SK-N-SH (cell line): ENCODE measurements at regions not wholly inside any gene's neighbourhood (a gene's known extent, or its start where the extent isn't known, plus 50 kb on each side); places are given as distances from the start of the nearest gene placed in this dataset.

Experiments used
- EZH2phosphoT487 ChIP-seq: fragments of 200-600 bp; sonication (generic); IDR thresholded peaks from 2 replicates; pipeline ENCODE4 v1.6.1; 2017; ENCODE audit warnings: low read depth, mixed run types, mild to moderate bottlenecking, antibody characterized with exemption, moderate library complexity, borderline replicate concordance
- NRF1 ChIP-seq: IDR thresholded peaks from 2 replicates; pipeline ENCODE4 v1.6.1; 2012; ENCODE audit warnings: low read depth, mild to moderate bottlenecking, low read length
- POLR2AphosphoS5 ChIP-seq: IDR thresholded peaks from 2 replicates; pipeline ENCODE4 v1.6.1; 2012; ENCODE audit warnings: low read depth, low read length
- SIN3A ChIP-seq: IDR thresholded peaks from 2 replicates; pipeline ENCODE4 v1.6.1; 2012; ENCODE audit warnings: low read depth, mild to moderate bottlenecking, low read length, moderate library complexity, borderline replicate concordance
- SMC3 ChIP-seq: IDR thresholded peaks from 2 replicates; pipeline ENCODE4 v1.6.1; 2012; ENCODE audit warnings: low read depth, low read length, improper control_type of control experiment
- YY1 ChIP-seq: IDR thresholded peaks from 2 replicates; pipeline ENCODE4 v1.4.0; 2012; ENCODE audit warnings: low read depth, mild to moderate bottlenecking
- TF ChIP-seq, protein P1 (sequence below): fragments of 200-600 bp; sonication (generic); IDR thresholded peaks from 2 replicates; pipeline ENCODE4 v1.6.1; 2017; ENCODE audit warnings: antibody characterized with exemption, mild to moderate bottlenecking, moderate library complexity
- TF ChIP-seq, protein P2 (sequence below): fragments of 150-350 bp; IDR thresholded peaks from 2 replicates; pipeline ENCODE4 v1.6.1; 2016; ENCODE audit warnings: mild to moderate bottlenecking, low read depth, low read length

DNA sequence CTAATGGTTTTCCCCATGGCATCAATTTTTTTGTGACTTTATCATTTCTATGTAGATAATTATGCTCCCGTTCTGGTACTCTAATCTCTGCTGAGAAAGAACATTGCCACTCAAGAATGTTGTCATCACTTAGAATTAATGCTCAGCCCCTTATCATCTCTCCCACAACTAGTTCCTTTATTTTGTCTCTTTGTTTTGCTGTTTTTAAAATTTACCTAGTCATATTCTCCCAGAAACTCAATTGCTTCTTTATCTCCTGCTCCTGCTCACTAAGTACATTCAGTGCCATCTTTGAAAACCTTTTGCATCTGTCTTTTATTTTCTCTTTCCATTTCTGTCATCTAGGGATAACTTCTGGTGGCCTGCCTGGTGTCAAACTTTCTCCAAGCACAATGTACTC lies 324.9 kb upstream of the MTPN start:
- TF ChIP-seq, protein P1, sequence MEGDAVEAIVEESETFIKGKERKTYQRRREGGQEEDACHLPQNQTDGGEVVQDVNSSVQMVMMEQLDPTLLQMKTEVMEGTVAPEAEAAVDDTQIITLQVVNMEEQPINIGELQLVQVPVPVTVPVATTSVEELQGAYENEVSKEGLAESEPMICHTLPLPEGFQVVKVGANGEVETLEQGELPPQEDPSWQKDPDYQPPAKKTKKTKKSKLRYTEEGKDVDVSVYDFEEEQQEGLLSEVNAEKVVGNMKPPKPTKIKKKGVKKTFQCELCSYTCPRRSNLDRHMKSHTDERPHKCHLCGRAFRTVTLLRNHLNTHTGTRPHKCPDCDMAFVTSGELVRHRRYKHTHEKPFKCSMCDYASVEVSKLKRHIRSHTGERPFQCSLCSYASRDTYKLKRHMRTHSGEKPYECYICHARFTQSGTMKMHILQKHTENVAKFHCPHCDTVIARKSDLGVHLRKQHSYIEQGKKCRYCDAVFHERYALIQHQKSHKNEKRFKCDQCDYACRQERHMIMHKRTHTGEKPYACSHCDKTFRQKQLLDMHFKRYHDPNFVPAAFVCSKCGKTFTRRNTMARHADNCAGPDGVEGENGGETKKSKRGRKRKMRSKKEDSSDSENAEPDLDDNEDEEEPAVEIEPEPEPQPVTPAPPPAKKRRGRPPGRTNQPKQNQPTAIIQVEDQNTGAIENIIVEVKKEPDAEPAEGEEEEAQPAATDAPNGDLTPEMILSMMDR = no peak
- TF ChIP-seq NRF1 = no peak
- TF ChIP-seq SIN3A = no peak
- no peak for TF ChIP-seq POLR2AphosphoS5
- no peak for TF ChIP-seq SMC3
- no peak for TF ChIP-seq EZH2phosphoT487
- no peak for TF ChIP-seq YY1
- TF ChIP-seq, protein P2, sequence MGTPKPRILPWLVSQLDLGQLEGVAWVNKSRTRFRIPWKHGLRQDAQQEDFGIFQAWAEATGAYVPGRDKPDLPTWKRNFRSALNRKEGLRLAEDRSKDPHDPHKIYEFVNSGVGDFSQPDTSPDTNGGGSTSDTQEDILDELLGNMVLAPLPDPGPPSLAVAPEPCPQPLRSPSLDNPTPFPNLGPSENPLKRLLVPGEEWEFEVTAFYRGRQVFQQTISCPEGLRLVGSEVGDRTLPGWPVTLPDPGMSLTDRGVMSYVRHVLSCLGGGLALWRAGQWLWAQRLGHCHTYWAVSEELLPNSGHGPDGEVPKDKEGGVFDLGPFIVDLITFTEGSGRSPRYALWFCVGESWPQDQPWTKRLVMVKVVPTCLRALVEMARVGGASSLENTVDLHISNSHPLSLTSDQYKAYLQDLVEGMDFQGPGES = no peak
